ENCODE measurements at regions not wholly inside any gene's neighbourhood (a gene's known extent, or its start where the extent isn't known, plus 50 kb on each side); places are given as distances from the start of the nearest gene placed in this dataset.

DNA sequence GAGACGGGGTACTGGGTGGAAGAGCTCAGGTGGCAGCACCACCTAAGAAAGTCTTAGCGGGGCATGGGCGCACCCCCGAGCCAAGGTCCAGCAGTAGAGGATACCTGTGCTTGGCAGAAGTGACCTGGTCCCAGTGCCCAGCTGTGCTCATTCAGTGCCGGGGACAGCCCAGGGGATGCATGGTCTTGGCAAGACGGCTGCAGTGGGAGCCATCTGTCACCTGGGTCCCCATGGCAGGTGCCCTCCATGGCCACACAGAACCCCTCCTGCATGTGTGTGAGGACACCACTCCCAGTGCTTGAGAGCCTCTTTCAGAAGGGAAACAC lies 664.7 kb downstream of the QKI start:
- in situ Hi-C loops (cut with MboI) (no loop called here), intact Hi-C loops (cut with micrococcal nuclease) (no loop called here)
- 0% methylated on average over 6 of the region's 6 CpGs for WGBS (ENCODE audit: insufficient coverage, low coverage, missing lambda C conversion rate)
- BruUV-seq (replicated peaks), result no TSS peak
- Histone ChIP-seq H3K9me3 (replicated peaks; ENCODE audit: control insufficient read depth, insufficient read depth, low read depth, low read length) (peaks cover 5% of the 10 kb centered on the region; the same call in 1 of the 2 replicates), H3K79me2 (ENCODE audit: control insufficient read depth, insufficient read depth, low read length) (no peaks in the 10 kb centered on the region), H3K4me1 (replicated peaks in 1 of 2; ENCODE audit: control insufficient read depth in 2 of 2, insufficient read depth in 2 of 2, low read length in 2 of 2) (no peaks in the 10 kb centered on the region), H3K27ac (ENCODE audit: extremely low read depth, low read depth, low read length) (no peak overlapping the region), H3K27me3 (ENCODE audit: control insufficient read depth in 2 of 2, insufficient read depth in 2 of 2, low read length in 2 of 2) (peaks cover 0 to 18% of the 10 kb centered on the region in 2 experiments; a peak in 3 of 5 replicates), H4K20me1 (replicated peaks; ENCODE audit: control insufficient read depth, insufficient read depth, low read length) (no peaks in the 10 kb centered on the region), H3K9me1 (ENCODE audit: control insufficient read depth, insufficient read depth, low read length) (no peaks in the 10 kb centered on the region), H3K9ac (ENCODE audit: insufficient read depth in 1 of 2, low read depth in 2 of 2, low read length in 2 of 2) (no peak overlapping the region), H3K36me3 (ENCODE audit: control insufficient read depth, insufficient read depth, low read length) (no peaks in the 10 kb centered on the region), H3K4me3 (no peak overlapping the region), H3K4me2 (ENCODE audit: insufficient read depth, low read length) (no peak overlapping the region), H2AFZ (ENCODE audit: low read depth, low read length) (no peak overlapping the region)
- FAIRE-seq (no peak), ATAC-seq (no peak), DNase-seq (ENCODE audit: extremely low read depth in 1 of 4, low spot score in 3 of 4) (no peak)
- ChIA-PET CTCF (ENCODE audit: low intra/inter-chr PET ratio) (no interaction called here), POLR2A (no interaction called here)
- TF ChIP-seq KAT2B (IDR thresholded peaks at IDR 0.05; ENCODE audit: low read depth, low read length), result no peak
- TF ChIP-seq MECOM (CRISPR knock-in tag; IDR thresholded peaks at IDR 0.05), result no peak
- TF ChIP-seq, protein P1, sequence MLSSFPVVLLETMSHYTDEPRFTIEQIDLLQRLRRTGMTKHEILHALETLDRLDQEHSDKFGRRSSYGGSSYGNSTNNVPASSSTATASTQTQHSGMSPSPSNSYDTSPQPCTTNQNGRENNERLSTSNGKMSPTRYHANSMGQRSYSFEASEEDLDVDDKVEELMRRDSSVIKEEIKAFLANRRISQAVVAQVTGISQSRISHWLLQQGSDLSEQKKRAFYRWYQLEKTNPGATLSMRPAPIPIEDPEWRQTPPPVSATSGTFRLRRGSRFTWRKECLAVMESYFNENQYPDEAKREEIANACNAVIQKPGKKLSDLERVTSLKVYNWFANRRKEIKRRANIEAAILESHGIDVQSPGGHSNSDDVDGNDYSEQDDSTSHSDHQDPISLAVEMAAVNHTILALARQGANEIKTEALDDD (IDR thresholded peaks at IDR 0.05), result no peak
- no peak for TF ChIP-seq NCOR1 (IDR thresholded peaks at IDR 0.05)
- TF ChIP-seq, protein P2, sequence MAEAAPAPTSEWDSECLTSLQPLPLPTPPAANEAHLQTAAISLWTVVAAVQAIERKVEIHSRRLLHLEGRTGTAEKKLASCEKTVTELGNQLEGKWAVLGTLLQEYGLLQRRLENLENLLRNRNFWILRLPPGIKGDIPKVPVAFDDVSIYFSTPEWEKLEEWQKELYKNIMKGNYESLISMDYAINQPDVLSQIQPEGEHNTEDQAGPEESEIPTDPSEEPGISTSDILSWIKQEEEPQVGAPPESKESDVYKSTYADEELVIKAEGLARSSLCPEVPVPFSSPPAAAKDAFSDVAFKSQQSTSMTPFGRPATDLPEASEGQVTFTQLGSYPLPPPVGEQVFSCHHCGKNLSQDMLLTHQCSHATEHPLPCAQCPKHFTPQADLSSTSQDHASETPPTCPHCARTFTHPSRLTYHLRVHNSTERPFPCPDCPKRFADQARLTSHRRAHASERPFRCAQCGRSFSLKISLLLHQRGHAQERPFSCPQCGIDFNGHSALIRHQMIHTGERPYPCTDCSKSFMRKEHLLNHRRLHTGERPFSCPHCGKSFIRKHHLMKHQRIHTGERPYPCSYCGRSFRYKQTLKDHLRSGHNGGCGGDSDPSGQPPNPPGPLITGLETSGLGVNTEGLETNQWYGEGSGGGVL (CRISPR knock-in tag; IDR thresholded peaks at IDR 0.05), result no peak

Data from K562 (cell line).